DND-41 (cell line): ENCODE measurements at regions not wholly inside any gene's neighbourhood (a gene's known extent, or its start where the extent isn't known, plus 50 kb on each side); places are given as distances from the start of the nearest gene placed in this dataset.

Experiments used
- ATAC-seq: fragments of 200-7000 bp; cut with Tn5 transposase; 3 replicates; pipeline ENCODE4 v1.9.1; 2021; ENCODE audit warnings: low read depth; ENCODE audit not compliant: insufficient read depth
- DNase-seq: peaks from one replicate; pipeline ENCODE4 v3.0.0-alpha.2; 2020
- H2AFZ ChIP-seq: 2 replicates; pipeline ENCODE4 v1.6.0; 2012; ENCODE audit warnings: low read depth, low read length
- H3K27ac ChIP-seq: 2 replicates; pipeline ENCODE4 v1.5.1; 2012; ENCODE audit warnings: low read length, inconsistent platforms
- H3K27me3 ChIP-seq: fragments of 200-600 bp; sonication (generic); 2 replicates; pipeline ENCODE4 v1.6.0; 2012; ENCODE audit warnings: low read length, mild to moderate bottlenecking, inconsistent platforms; ENCODE audit not compliant: insufficient read depth, poor library complexity
- H3K36me3 ChIP-seq: 2 replicates; pipeline ENCODE4 v1.5.1; 2012; ENCODE audit warnings: low read length, inconsistent platforms; ENCODE audit not compliant: insufficient read depth
- H3K4me1 ChIP-seq: 2 replicates; pipeline ENCODE4 v1.5.1; 2012; ENCODE audit warnings: mild to moderate bottlenecking, low read length; ENCODE audit not compliant: insufficient read depth
- H3K4me2 ChIP-seq: 2 replicates; pipeline ENCODE4 v1.6.0; 2012; ENCODE audit warnings: mild to moderate bottlenecking, moderate library complexity, low read length, inconsistent platforms; ENCODE audit not compliant: insufficient read depth
- H3K4me3 ChIP-seq, 2 experiments: fragments of 200-600 bp in 1 of 2; shearing (Covaris generic) in 1 of 2; 2 replicates each; pipeline ENCODE4 v1.5.1; 2012 to 2016; ENCODE audit warnings: inconsistent platforms in 2 of 2, low read length in 2 of 2, mild to moderate bottlenecking in 2 of 2, low read depth in 1 of 2, moderate library complexity in 1 of 2
- H3K79me2 ChIP-seq: 2 replicates; pipeline ENCODE4 v1.6.0; 2012; ENCODE audit warnings: low read length, inconsistent platforms; ENCODE audit not compliant: insufficient read depth
- H3K9ac ChIP-seq: 2 replicates; pipeline ENCODE4 v1.6.0; 2012; ENCODE audit warnings: low read depth, mild to moderate bottlenecking, inconsistent platforms, low read length, moderate library complexity
- H3K9me3 ChIP-seq: 2 replicates; pipeline ENCODE4 v1.5.1; 2012; ENCODE audit warnings: low read length, moderate library complexity, mild to moderate bottlenecking, inconsistent platforms; ENCODE audit not compliant: insufficient read depth, severe bottlenecking
- H4K20me1 ChIP-seq: 2 replicates; pipeline ENCODE4 v1.6.0; 2012; ENCODE audit warnings: low read length; ENCODE audit not compliant: insufficient read depth
- CTCF ChIP-seq: IDR thresholded peaks from 2 replicates; pipeline ENCODE4 v1.5.1; 2012; ENCODE audit warnings: borderline replicate concordance, low read length, moderate library complexity, mild to moderate bottlenecking; ENCODE audit not compliant: poor library complexity, severe bottlenecking; ENCODE audit errors: extremely low read depth
- EZH2 ChIP-seq: IDR thresholded peaks from 3 replicates; pipeline ENCODE4 v1.6.1; 2012; ENCODE audit warnings: borderline replicate concordance, low read depth, mild to moderate bottlenecking, moderate library complexity, low read length, inconsistent platforms; ENCODE audit not compliant: severe bottlenecking

GRCh38 chr14:97196336-97196735 is 399.2 kb downstream of the VRK1 start:
- Histone ChIP-seq H3K27me3 (no peaks in the 10 kb centered on the region), H3K9ac (no peak overlapping the region), H3K4me2 (no peak overlapping the region), H2AFZ (no peak overlapping the region), H3K9me3 (peaks cover 5% of the 10 kb centered on the region), H3K4me3 (no peak overlapping the region), H3K27ac (no peak overlapping the region), H3K36me3 (no peaks in the 10 kb centered on the region), H3K4me1 (no peaks in the 10 kb centered on the region), H4K20me1 (no peaks in the 10 kb centered on the region), H3K79me2 (no peaks in the 10 kb centered on the region)
- no peak for ATAC-seq
- DNase-seq, result no peak
- no peak for TF ChIP-seq EZH2
- TF ChIP-seq CTCF, result no peak

GRCh38 chr14:97198813-97199212 is 401.6 kb downstream of the VRK1 start:
- Histone ChIP-seq H4K20me1 (no peaks in the 10 kb centered on the region), H3K27me3 (no peaks in the 10 kb centered on the region), H3K27ac (no peak overlapping the region), H2AFZ (no peak overlapping the region), H3K4me3 (no peak overlapping the region), H3K4me2 (no peak overlapping the region), H3K36me3 (no peaks in the 10 kb centered on the region), H3K4me1 (no peaks in the 10 kb centered on the region), H3K79me2 (no peaks in the 10 kb centered on the region), H3K9me3 (peaks cover 5% of the 10 kb centered on the region), H3K9ac (no peak overlapping the region)
- TF ChIP-seq CTCF (no peak), EZH2 (no peak)
- ATAC-seq (no peak), DNase-seq (peak; percentile 20)

GRCh38 chr14:97200245-97200644 is 403.1 kb downstream of the VRK1 start:
- H3K4me3 ChIP-seq, result no peak overlapping the region
- H3K4me2 ChIP-seq, result no peak overlapping the region
- TF ChIP-seq EZH2, result no peak
- no peak for TF ChIP-seq CTCF
- no peak overlapping the region for H3K27ac ChIP-seq
- H3K9me3 ChIP-seq, result peaks cover 4% of the 10 kb centered on the region
- ATAC-seq, result no peak
- no peaks in the 10 kb centered on the region for H4K20me1 ChIP-seq
- no peaks in the 10 kb centered on the region for H3K79me2 ChIP-seq
- no peaks in the 10 kb centered on the region for H3K4me1 ChIP-seq
- H3K36me3 ChIP-seq, result no peaks in the 10 kb centered on the region
- no peak for DNase-seq
- H2AFZ ChIP-seq, result no peak overlapping the region
- H3K9ac ChIP-seq, result no peak overlapping the region
- H3K27me3 ChIP-seq, result no peaks in the 10 kb centered on the region

- no peak for ATAC-seq
- Histone ChIP-seq H2AFZ (no peak overlapping the region), H3K9ac (no peak overlapping the region), H3K27me3 (no peaks in the 10 kb centered on the region), H3K9me3 (no peaks in the 10 kb centered on the region), H3K79me2 (no peaks in the 10 kb centered on the region), H3K4me3 (no peak overlapping the region), H3K27ac (no peak overlapping the region), H3K4me1 (no peaks in the 10 kb centered on the region), H4K20me1 (no peaks in the 10 kb centered on the region), H3K36me3 (no peaks in the 10 kb centered on the region), H3K4me2 (no peak overlapping the region)
- no peak for DNase-seq
- no peak for TF ChIP-seq EZH2
- no peak for TF ChIP-seq CTCF
These were observed 409.7 kb downstream of the VRK1 start for GRCh38 chr14:97206916-97207315.
